HG02678 (cell line): ENCODE measurements at regions not wholly inside any gene's neighbourhood (a gene's known extent, or its start where the extent isn't known, plus 50 kb on each side); places are given as distances from the start of the nearest gene placed in this dataset.
"Not testable (repeated sequence)": the region's sequence is repeated elsewhere in the genome, so short reads cannot be mapped to it uniquely, and the experiment has no call there.

Experiments
- ATAC-seq: cut with Tn5 transposase; IDR thresholded peaks from one replicate; pipeline ENCODE4 v1.9.1; 2021; ENCODE audit warnings: mild to moderate bottlenecking, moderate library complexity; ENCODE audit not compliant: unreplicated experiment

- no peak for ATAC-seq
Measured at GRCh38 chr7:25432807-25433206, 204.5 kb upstream of the NPVF start.

GRCh38 chr7:25436413-25436812, 208.1 kb upstream of the NPVF start:
- no peak for ATAC-seq

GRCh38 chr7:25437308-25437707, 209.0 kb upstream of the NPVF start:
- ATAC-seq: no peak

- no peak for ATAC-seq
Measured at GRCh38 chr7:25444991-25445390, 216.7 kb upstream of the NPVF start.

GRCh38 chr7:25448301-25448700, 220.0 kb upstream of the NPVF start:
- ATAC-seq: no peak

GRCh38 chr7:25454020-25454419, 225.7 kb upstream of the NPVF start:
- no peak for ATAC-seq

- no peak for ATAC-seq
Measured at GRCh38 chr7:25454562-25455041, 226.3 kb upstream of the NPVF start.

- ATAC-seq: no peak
Measured at GRCh38 chr7:25455683-25456251, 227.5 kb upstream of the NPVF start.

- no peak for ATAC-seq
Measured at GRCh38 chr7:25456467-25457171, 228.3 kb upstream of the NPVF start.

GRCh38 chr7:25459057-25459456, 230.8 kb upstream of the NPVF start:
- no peak for ATAC-seq

- ATAC-seq: no peak
Measured at GRCh38 chr7:25460433-25460832, 232.1 kb upstream of the NPVF start.

GRCh38 chr7:25469669-25470068, 241.4 kb upstream of the NPVF start:
- ATAC-seq: no peak

GRCh38 chr7:25476863-25477499, 248.7 kb upstream of the NPVF start:
- no peak for ATAC-seq

GRCh38 chr7:25478221-25478620, 249.9 kb upstream of the NPVF start:
- not testable (repeated sequence) for ATAC-seq

- ATAC-seq: no peak
Measured at GRCh38 chr7:25478925-25479324, 250.6 kb upstream of the NPVF start.

GRCh38 chr7:25481891-25482290, 253.6 kb upstream of the NPVF start:
- ATAC-seq: no peak

GRCh38 chr7:25482631-25483030, 254.3 kb upstream of the NPVF start:
- no peak for ATAC-seq

GRCh38 chr7:25485026-25485425, 256.7 kb upstream of the NPVF start:
- ATAC-seq: no peak

- no peak for ATAC-seq
Measured at GRCh38 chr7:25486656-25487055, 258.4 kb upstream of the NPVF start.

- no peak for ATAC-seq
Measured at GRCh38 chr7:25493805-25494366, 265.6 kb upstream of the NPVF start.

GRCh38 chr7:25494896-25495295, 266.6 kb upstream of the NPVF start:
- no peak for ATAC-seq
